Heart left ventricle (tissue), 13 donors: ENCODE measurements at regions not wholly inside any gene's neighbourhood (a gene's known extent, or its start where the extent isn't known, plus 50 kb on each side); places are given as distances from the start of the nearest gene placed in this dataset.

Experiments used
- CTCF ChIP-seq, 12 donors: fragments of 200-600 bp; sonication (generic) in 4 of 12; IDR thresholded peaks; one replicate each; pipeline versions ENCODE4 v1.5.0 to v1.8.0; 2018 to 2022; ENCODE audit warnings: antibody characterized with exemption in 12 of 12, mild to moderate bottlenecking in 5 of 12
- POLR2A ChIP-seq, 2 donors: fragments of 450-650 bp; IDR thresholded peaks; one replicate each; pipeline ENCODE4 v1.6.1; 2017; ENCODE audit warnings: antibody characterized with exemption in 2 of 2, mild to moderate bottlenecking in 2 of 2, moderate library complexity in 2 of 2
- donor health status: ischemic (EF 13 %, LVEDD 7.1; RV severe dilation, severe dysfunction).
- donor health status: DM: no; HTN: yes; CAD: no.
- donor health status: DM: no; HTN: no; CAD: no.
- donor health status: ischemic (EF 25% LVEDD 6.9; RV normal size, moderate dysfunction).
- donor health status: ischemic (EF 25% LVEDD 5.7; RV mildly dilated, moderate dysfunction).
- donor health status: ischemic (EF 35%, LVEDD 5.7; RV mildly dilated, moderate dysfunction).
- donor health status: nonischemic (EF 11% LVEDD 7.7; RV severe dilation, severe dysfunction).
- donor health status: DM: yes; HTN: yes; CAD: no.
- donor health status: PGD.
- donor health status: ischemic (EF 29% LVEDD 5.4; RV normal size, mild dysfunction).
- donor health status: nonischemic (EF 23%, LVEDD 6.1; RV moderate dilation, normal function).

DNA sequence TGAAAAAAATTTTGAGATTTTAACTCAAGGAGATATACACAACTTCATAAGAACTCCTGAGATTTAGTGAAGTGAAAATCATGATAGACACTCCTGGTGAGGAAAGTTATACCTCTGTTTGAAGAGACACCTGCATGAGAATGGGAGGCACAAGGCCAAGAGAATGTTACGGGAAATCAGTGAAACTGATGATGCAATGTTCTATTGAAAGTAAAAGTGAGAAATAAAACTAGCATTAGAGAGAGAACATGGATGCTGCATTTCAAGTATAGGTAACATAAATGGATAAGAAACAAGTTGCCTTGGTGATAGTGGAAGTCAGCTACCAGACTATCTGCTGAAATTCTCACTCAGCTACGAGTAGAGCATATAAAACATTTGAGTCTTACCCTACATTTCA, 562.1 kb upstream of the FANCL start:
- TF ChIP-seq CTCF (IDR thresholded peaks at IDR 0.05) (no peak), POLR2A (IDR thresholded peaks at IDR 0.05) (no peak)
